ENCODE measurements at regions not wholly inside any gene's neighbourhood (a gene's known extent, or its start where the extent isn't known, plus 50 kb on each side); places are given as distances from the start of the nearest gene placed in this dataset.
A peak's percentile ranks its signal among the peaks of the same experiment; 100 is the strongest.

DNA sequence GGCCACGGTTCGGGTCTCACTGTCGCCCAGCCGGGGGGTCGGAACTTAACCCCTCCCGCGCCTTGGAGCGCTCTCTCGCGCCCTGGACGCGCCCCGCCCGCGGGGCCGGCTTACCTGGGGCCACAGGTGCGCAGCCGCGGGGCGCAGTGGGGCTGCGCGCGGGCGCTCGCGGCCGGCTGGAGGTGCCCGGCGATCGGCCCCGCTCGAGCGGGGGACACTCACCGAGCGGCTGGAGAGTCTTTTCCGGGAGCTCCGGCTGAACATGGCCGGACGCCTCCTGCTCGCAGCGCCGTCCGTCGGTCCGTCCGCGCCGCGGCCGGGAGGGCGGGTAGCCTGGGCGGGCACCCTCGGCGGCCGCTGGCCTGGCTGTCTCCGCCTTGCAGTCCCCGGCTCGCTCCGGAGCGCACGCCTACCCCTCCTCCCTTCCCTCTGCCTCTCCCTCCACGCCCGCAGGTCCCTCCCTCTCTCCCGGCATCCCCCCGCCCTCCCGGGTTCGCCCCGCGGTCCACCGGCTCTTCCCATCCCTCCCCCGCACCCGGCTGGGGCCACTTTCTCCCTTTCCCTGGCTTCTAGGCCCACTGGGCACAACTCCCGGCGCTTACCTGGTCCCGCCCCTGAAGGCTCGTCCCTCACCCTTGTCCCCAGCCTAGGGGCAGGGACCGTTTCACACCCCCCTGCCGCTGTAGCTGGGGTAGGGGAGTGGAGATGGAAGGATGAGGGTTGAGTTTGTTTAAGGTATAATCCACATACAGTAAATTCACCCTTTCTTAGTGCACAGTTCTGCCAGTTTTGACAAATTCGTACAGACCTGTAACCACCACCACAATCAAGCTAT lies 220.1 kb upstream of the PRICKLE2 start:
- Histone ChIP-seq H3K4me2 (ENCODE audit: extremely low read depth, insufficient read depth, low read length) (peak overlapping the region; percentile 71), H3K79me2 (ENCODE audit: control insufficient read depth, insufficient read depth, low read length) (no peaks in the 10 kb centered on the region), H4K20me1 (ENCODE audit: control insufficient read depth, extremely low read depth, insufficient read depth, low read length) (no peaks in the 10 kb centered on the region), H3K27me3 (ENCODE audit: control insufficient read depth, insufficient read depth, low read length) (peaks cover 9% of the 10 kb centered on the region), H3K9me3 (ENCODE audit: control insufficient read depth, insufficient read depth, low read depth, low read length) (no peaks in the 10 kb centered on the region), H3K9ac (ENCODE audit: insufficient read depth, low read length) (peak overlapping the region; percentile 66), H3K27ac (ENCODE audit: insufficient read depth, low read length) (no peak overlapping the region), H2AFZ (ENCODE audit: low read length) (no peak overlapping the region), H3K4me3 (replicated peaks in 1 of 4; ENCODE audit: control extremely low read depth in 1 of 4, insufficient read depth in 1 of 4, low read depth in 3 of 4, low read length in 4 of 4) (peak overlapping the region; percentile 48 to 71 (median 57)), H3K36me3 (ENCODE audit: control insufficient read depth, insufficient read depth, low read length) (no peaks in the 10 kb centered on the region), H3K4me1 (ENCODE audit: control insufficient read depth, extremely low read depth, insufficient read depth, low read length) (peaks cover 11% of the 10 kb centered on the region)
- DNase-seq (ENCODE audit: low read depth in 2 of 2) = peak; percentile 42 to 51
- TF ChIP-seq, protein P1, sequence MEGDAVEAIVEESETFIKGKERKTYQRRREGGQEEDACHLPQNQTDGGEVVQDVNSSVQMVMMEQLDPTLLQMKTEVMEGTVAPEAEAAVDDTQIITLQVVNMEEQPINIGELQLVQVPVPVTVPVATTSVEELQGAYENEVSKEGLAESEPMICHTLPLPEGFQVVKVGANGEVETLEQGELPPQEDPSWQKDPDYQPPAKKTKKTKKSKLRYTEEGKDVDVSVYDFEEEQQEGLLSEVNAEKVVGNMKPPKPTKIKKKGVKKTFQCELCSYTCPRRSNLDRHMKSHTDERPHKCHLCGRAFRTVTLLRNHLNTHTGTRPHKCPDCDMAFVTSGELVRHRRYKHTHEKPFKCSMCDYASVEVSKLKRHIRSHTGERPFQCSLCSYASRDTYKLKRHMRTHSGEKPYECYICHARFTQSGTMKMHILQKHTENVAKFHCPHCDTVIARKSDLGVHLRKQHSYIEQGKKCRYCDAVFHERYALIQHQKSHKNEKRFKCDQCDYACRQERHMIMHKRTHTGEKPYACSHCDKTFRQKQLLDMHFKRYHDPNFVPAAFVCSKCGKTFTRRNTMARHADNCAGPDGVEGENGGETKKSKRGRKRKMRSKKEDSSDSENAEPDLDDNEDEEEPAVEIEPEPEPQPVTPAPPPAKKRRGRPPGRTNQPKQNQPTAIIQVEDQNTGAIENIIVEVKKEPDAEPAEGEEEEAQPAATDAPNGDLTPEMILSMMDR (conservative IDR thresholded peaks at IDR 0.05 in 1 of 2, IDR thresholded peaks at IDR 0.05 in 1 of 2; ENCODE audit: low read depth in 1 of 2, low read length in 2 of 2) = no peak
- peak; percentile 72 for TF ChIP-seq EZH2 (IDR thresholded peaks at IDR 0.05; ENCODE audit: low read length, missing control alignments)

DNA sequence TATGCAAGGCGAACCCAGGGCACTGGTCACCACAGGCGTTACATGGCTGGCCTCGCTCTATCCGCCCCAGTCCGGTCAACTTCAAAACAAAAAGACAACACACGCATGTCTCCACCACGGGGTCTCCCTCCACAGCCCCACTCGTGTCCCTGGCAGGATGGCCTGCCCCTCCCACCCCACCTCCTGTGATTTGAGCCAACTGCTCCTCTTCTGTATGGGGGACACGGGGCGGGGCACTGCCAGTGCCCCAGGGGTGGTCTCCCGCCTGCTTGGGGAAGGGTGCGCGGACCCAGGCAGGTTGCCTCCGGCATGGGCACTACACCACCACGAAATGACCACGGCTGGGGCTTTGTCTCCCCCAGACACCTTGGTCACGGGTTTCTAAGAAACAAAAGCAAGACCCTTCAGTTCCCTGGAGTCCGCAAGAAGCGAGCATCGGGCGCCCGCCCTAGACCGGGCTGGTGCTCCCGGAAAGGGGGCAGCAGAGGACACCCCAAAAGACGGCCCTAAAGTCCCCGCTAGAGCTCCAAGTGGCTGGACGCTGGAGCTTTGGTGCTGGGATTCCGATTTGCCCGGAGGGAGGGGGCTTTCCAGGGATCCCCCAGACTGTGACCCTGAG lies 219.3 kb upstream of the PRICKLE2 start:
- Histone ChIP-seq H2AFZ (ENCODE audit: low read length) (peak overlapping the region; percentile 14), H3K9ac (ENCODE audit: insufficient read depth, low read length) (peak overlapping the region; percentile 66), H3K27me3 (ENCODE audit: control insufficient read depth, insufficient read depth, low read length) (peaks cover 9% of the 10 kb centered on the region), H3K4me1 (ENCODE audit: control insufficient read depth, extremely low read depth, insufficient read depth, low read length) (peaks cover 14% of the 10 kb centered on the region), H3K27ac (ENCODE audit: insufficient read depth, low read length) (no peak overlapping the region), H3K9me3 (ENCODE audit: control insufficient read depth, insufficient read depth, low read depth, low read length) (no peaks in the 10 kb centered on the region), H4K20me1 (ENCODE audit: control insufficient read depth, extremely low read depth, insufficient read depth, low read length) (no peaks in the 10 kb centered on the region), H3K36me3 (ENCODE audit: control insufficient read depth, insufficient read depth, low read length) (no peaks in the 10 kb centered on the region), H3K4me3 (replicated peaks in 1 of 4; ENCODE audit: control extremely low read depth in 1 of 4, insufficient read depth in 1 of 4, low read depth in 3 of 4, low read length in 4 of 4) (peak overlapping the region; percentile 48 to 71 (median 57)), H3K4me2 (ENCODE audit: extremely low read depth, insufficient read depth, low read length) (peak overlapping the region; percentile 71), H3K79me2 (ENCODE audit: control insufficient read depth, insufficient read depth, low read length) (no peaks in the 10 kb centered on the region)
- TF ChIP-seq, protein P1 (conservative IDR thresholded peaks at IDR 0.05 in 1 of 2, IDR thresholded peaks at IDR 0.05 in 1 of 2; ENCODE audit: low read depth in 1 of 2, low read length in 2 of 2) = no peak
- no peak for TF ChIP-seq EZH2 (IDR thresholded peaks at IDR 0.05; ENCODE audit: low read length, missing control alignments)
- no peak for DNase-seq (ENCODE audit: low read depth in 2 of 2)

- Histone ChIP-seq H3K27ac (ENCODE audit: insufficient read depth, low read length) (peak overlapping the region; percentile 17), H2AFZ (ENCODE audit: low read length) (no peak overlapping the region)
These were observed 218.5 kb upstream of the PRICKLE2 start for GRCh38 chr3:64443546-64444381.

More at GRCh38 chr3:64443546-64444381, 218.5 kb upstream of the PRICKLE2 start:
- Histone ChIP-seq H4K20me1 (ENCODE audit: control insufficient read depth, extremely low read depth, insufficient read depth, low read length) (no peaks in the 10 kb centered on the region), H3K9me3 (ENCODE audit: control insufficient read depth, insufficient read depth, low read depth, low read length) (no peaks in the 10 kb centered on the region), H3K36me3 (ENCODE audit: control insufficient read depth, insufficient read depth, low read length) (no peaks in the 10 kb centered on the region), H3K9ac (ENCODE audit: insufficient read depth, low read length) (no peak overlapping the region), H3K4me2 (ENCODE audit: extremely low read depth, insufficient read depth, low read length) (peak overlapping the region; percentile 71), H3K4me1 (ENCODE audit: control insufficient read depth, extremely low read depth, insufficient read depth, low read length) (peaks cover 14% of the 10 kb centered on the region), H3K27me3 (ENCODE audit: control insufficient read depth, insufficient read depth, low read length) (peaks cover 9% of the 10 kb centered on the region), H3K79me2 (ENCODE audit: control insufficient read depth, insufficient read depth, low read length) (no peaks in the 10 kb centered on the region), H3K4me3 (replicated peaks in 1 of 4; ENCODE audit: control extremely low read depth in 1 of 4, insufficient read depth in 1 of 4, low read depth in 3 of 4, low read length in 4 of 4) (peak overlapping the region; percentile 11 to 71 (median 57))
- DNase-seq (ENCODE audit: low read depth in 2 of 2) = peak; percentile 59 to 89
- TF ChIP-seq, protein P1 (conservative IDR thresholded peaks at IDR 0.05 in 1 of 2, IDR thresholded peaks at IDR 0.05 in 1 of 2; ENCODE audit: low read depth in 1 of 2, low read length in 2 of 2) = no peak
- TF ChIP-seq EZH2 (IDR thresholded peaks at IDR 0.05; ENCODE audit: low read length, missing control alignments) = no peak
